H1 (cell line): ENCODE measurements at regions not wholly inside any gene's neighbourhood (a gene's known extent, or its start where the extent isn't known, plus 50 kb on each side); places are given as distances from the start of the nearest gene placed in this dataset.

Experiments used
- ATF2 ChIP-seq: IDR thresholded peaks from 2 replicates; pipeline ENCODE4 v1.6.1; 2012; ENCODE audit warnings: low read length, inconsistent platforms
- CREB1 ChIP-seq: IDR thresholded peaks from 2 replicates; pipeline ENCODE4 v1.6.1; 2012; ENCODE audit warnings: inconsistent platforms
- CTCF ChIP-seq, 3 experiments: IDR thresholded peaks; 1 replicate in 2 of 3; 2 replicates in 1 of 3; pipeline versions ENCODE4 v1.5.1 to v1.6.1; 2011; ENCODE audit warnings: low read length in 3 of 3, mild to moderate bottlenecking in 3 of 3, inconsistent platforms in 2 of 3, low read depth in 1 of 3, moderate library complexity in 1 of 3; ENCODE audit not compliant: insufficient read depth in 1 of 3; ENCODE audit errors: control extremely low read depth in 1 of 3
- EP300 ChIP-seq, 2 experiments: IDR thresholded peaks; 1 replicate in 1 of 2; 2 replicates in 1 of 2; pipeline ENCODE4 v1.6.1; 2011 to 2012; ENCODE audit warnings: low read depth in 2 of 2, low read length in 2 of 2, mild to moderate bottlenecking in 2 of 2, borderline replicate concordance in 1 of 2, inconsistent platforms in 1 of 2, moderate library complexity in 1 of 2
- GABPA ChIP-seq: IDR thresholded peaks from 2 replicates; pipeline ENCODE4 v1.6.1; 2011; ENCODE audit warnings: mild to moderate bottlenecking, low read length, moderate library complexity, borderline replicate concordance; ENCODE audit not compliant: insufficient read depth
- JUN ChIP-seq: IDR thresholded peaks from 2 replicates; pipeline ENCODE4 v1.6.1; 2011; ENCODE audit warnings: low read depth, mild to moderate bottlenecking, improper control_type of control experiment, low read length
- POLR2A ChIP-seq, 2 experiments: IDR thresholded peaks; 1 replicate in 1 of 2; 2 replicates in 1 of 2; pipeline ENCODE4 v1.6.1; 2011; ENCODE audit warnings: low read depth in 2 of 2, low read length in 2 of 2, mild to moderate bottlenecking in 2 of 2; ENCODE audit errors: control extremely low read depth in 1 of 2
- POLR2AphosphoS5 ChIP-seq: IDR thresholded peaks from 2 replicates; pipeline ENCODE4 v1.6.1; 2011; ENCODE audit warnings: low read depth, low read length
- RFX5 ChIP-seq: IDR thresholded peaks from 2 replicates; pipeline ENCODE4 v1.6.1; 2011; ENCODE audit warnings: low read depth, low read length, improper control_type of control experiment, borderline replicate concordance
- SAP30 ChIP-seq: fragments of 300-600 bp; sonication (generic); IDR thresholded peaks from 2 replicates; pipeline ENCODE4 v1.7.1; 2012; ENCODE audit warnings: low read length, moderate library complexity, mild to moderate bottlenecking, inconsistent platforms; ENCODE audit not compliant: insufficient read depth, insufficient replicate concordance
- TEAD4 ChIP-seq: IDR thresholded peaks from 2 replicates; pipeline ENCODE4 v1.6.1; 2012; ENCODE audit warnings: low read depth, low read length, inconsistent platforms, mixed read lengths
- TF ChIP-seq, protein P1 (sequence below): IDR thresholded peaks from 2 replicates; pipeline ENCODE4 v1.6.1; 2012; ENCODE audit warnings: inconsistent platforms
- TF ChIP-seq, protein P2 (sequence below): IDR thresholded peaks from 2 replicates; pipeline ENCODE4 v1.6.1; 2011; ENCODE audit warnings: low read depth, mild to moderate bottlenecking, low read length; ENCODE audit not compliant: insufficient read depth

DNA sequence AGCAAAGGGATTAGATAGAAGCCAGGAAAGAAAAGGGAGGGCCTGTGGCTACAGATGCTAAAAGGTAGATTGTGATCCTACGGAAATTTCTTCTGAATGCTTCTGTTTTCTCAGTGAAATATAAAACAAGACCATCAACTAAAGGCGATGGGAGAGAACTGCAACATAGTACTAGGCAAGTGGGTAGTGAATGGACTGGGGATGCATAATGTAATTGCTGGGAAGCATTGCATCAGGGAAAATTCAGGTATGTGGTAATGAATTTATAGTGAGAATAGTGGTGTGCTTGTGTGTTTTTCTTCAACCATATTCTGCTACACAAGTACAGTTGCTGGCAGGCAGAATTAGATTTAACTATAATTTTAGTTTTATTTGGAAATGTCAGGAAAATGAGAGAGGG is 156.6 kb downstream of the OPN5 start:
- TF ChIP-seq, protein P1, sequence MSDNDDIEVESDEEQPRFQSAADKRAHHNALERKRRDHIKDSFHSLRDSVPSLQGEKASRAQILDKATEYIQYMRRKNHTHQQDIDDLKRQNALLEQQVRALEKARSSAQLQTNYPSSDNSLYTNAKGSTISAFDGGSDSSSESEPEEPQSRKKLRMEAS, result no peak
- TF ChIP-seq POLR2AphosphoS5 (no peak), GABPA (no peak), CTCF (IDR thresholded peaks at IDR 0.05; ENCODE audit: control extremely low read depth in 1 of 3, insufficient read depth in 1 of 3, low read depth in 1 of 3, low read length in 3 of 3) (no peak), SAP30 (no peak), JUN (no peak), ATF2 (no peak), EP300 (IDR thresholded peaks at IDR 0.05; ENCODE audit: borderline replicate concordance in 1 of 2, low read depth in 2 of 2, low read length in 2 of 2) (no peak), POLR2A (IDR thresholded peaks at IDR 0.05; ENCODE audit: control extremely low read depth in 1 of 2, low read depth in 2 of 2, low read length in 2 of 2) (no peak), TEAD4 (no peak), CREB1 (no peak), RFX5 (no peak)
- TF ChIP-seq, protein P2, sequence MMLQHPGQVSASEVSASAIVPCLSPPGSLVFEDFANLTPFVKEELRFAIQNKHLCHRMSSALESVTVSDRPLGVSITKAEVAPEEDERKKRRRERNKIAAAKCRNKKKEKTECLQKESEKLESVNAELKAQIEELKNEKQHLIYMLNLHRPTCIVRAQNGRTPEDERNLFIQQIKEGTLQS, result no peak
